RWPE2 (cell line): ENCODE measurements at regions not wholly inside any gene's neighbourhood (a gene's known extent, or its start where the extent isn't known, plus 50 kb on each side); places are given as distances from the start of the nearest gene placed in this dataset.
"Not testable (repeated sequence)": the region's sequence is repeated elsewhere in the genome, so short reads cannot be mapped to it uniquely, and the experiment has no call there.

ENCODE experiments used
- ATAC-seq: fragments of 200-7000 bp; cut with Tn5 transposase; 3 replicates; pipeline ENCODE4 v1.9.1; 2021; ENCODE audit warnings: low read depth
- DNase-seq: peaks from one replicate; pipeline ENCODE4 v3.0.0-alpha.2; 2020; ENCODE audit warnings: low spot score
- H3K27ac ChIP-seq: fragments of 450-650 bp; 2 replicates; pipeline ENCODE4 v1.5.1; 2017; ENCODE audit warnings: mild to moderate bottlenecking; ENCODE audit not compliant: poor library complexity, severe bottlenecking
- H3K27me3 ChIP-seq: fragments of 250-450 bp; sonication (Bioruptor Pico); 2 replicates; pipeline ENCODE4 v1.5.1; 2021; ENCODE audit warnings: mild to moderate bottlenecking, moderate library complexity; ENCODE audit not compliant: insufficient read depth, poor library complexity, severe bottlenecking
- H3K36me3 ChIP-seq: fragments of 250-450 bp; sonication (Bioruptor Pico); 2 replicates; pipeline ENCODE4 v1.5.1; 2020; ENCODE audit warnings: low read depth, mild to moderate bottlenecking, moderate library complexity
- H3K4me1 ChIP-seq: fragments of 250-450 bp; sonication (Bioruptor Pico); 2 replicates; pipeline ENCODE4 v1.5.1; 2021; ENCODE audit warnings: mild to moderate bottlenecking, moderate library complexity; ENCODE audit not compliant: insufficient read depth, poor library complexity, severe bottlenecking
- H3K4me3 ChIP-seq: fragments of 250-450 bp; sonication (Bioruptor Pico); 2 replicates; pipeline ENCODE4 v1.5.1; 2021; ENCODE audit warnings: mild to moderate bottlenecking, moderate library complexity; ENCODE audit not compliant: severe bottlenecking
- H3K9me3 ChIP-seq: fragments of 250-450 bp; sonication (Bioruptor Pico); 2 replicates; pipeline ENCODE4 v1.5.1; 2021; ENCODE audit warnings: mild to moderate bottlenecking, moderate library complexity; ENCODE audit not compliant: severe bottlenecking
- CTCF ChIP-seq: fragments of 450-650 bp; IDR thresholded peaks from one replicate; pipeline ENCODE4 v1.5.1; 2017; ENCODE audit warnings: mild to moderate bottlenecking, moderate library complexity; ENCODE audit not compliant: poor library complexity, severe bottlenecking

DNA sequence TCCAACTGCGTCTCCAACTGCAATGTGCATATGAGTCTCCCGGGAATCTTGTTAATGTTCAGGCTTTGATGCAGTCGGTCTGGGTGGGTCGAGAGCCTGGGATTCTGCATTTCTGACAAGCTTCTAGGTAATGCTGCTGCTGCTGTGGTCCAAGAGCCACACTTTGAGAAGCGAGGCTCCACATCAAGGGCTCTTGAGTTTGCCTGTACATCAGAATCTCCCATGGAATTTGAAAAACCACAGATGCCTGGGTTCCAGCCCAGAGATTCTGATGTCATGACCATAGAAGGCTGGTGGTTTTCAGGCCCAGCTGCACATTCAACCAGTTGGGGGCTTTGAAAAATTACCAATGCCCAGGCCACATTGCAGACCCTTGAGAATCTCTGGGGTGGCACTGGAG, 93.9 kb upstream of the TARDBP start:
- H3K27me3 ChIP-seq: no peaks in the 10 kb centered on the region
- peaks cover 7% of the 10 kb centered on the region for H3K4me1 ChIP-seq
- no peak overlapping the region for H3K27ac ChIP-seq
- DNase-seq (no peak), ATAC-seq (no peak)
- no peaks in the 10 kb centered on the region for H3K36me3 ChIP-seq
- TF ChIP-seq CTCF: no peak
- no peaks in the 10 kb centered on the region for H3K9me3 ChIP-seq
- H3K4me3 ChIP-seq: no peak overlapping the region

DNA sequence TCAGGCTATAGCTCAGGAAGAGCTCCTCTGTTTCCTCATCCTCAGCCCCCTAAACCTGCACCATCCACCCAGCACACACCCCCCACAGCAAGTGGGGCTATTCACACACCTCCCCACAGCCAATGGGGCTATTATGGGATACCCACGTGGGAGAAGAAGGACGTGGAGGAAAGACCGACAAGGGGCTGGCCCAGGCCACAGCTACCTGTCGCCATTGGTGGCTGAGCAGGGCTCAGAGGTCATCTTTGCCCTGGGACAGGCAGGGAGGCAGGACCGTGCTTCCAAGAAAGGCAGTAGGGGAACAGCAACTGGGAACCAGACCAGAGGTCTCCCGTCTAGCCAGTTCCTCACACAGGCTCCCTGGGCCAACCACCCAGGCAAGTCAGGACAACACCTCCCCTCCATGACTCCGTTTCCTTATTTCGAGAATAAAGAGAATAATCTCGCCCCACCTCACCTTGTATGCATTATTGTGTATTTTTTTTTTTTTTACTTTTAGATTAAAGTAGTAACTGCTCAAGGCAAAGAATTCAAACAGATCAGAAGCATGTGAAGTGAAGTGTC, 92.3 kb upstream of the TARDBP start:
- H3K36me3 ChIP-seq: no peaks in the 10 kb centered on the region
- no peak overlapping the region for H3K27ac ChIP-seq
- TF ChIP-seq CTCF: no peak
- ATAC-seq: no peak
- no peak for DNase-seq
- H3K4me1 ChIP-seq: peaks cover 7% of the 10 kb centered on the region
- no peak overlapping the region for H3K4me3 ChIP-seq
- H3K9me3 ChIP-seq: no peaks in the 10 kb centered on the region
- H3K27me3 ChIP-seq: no peaks in the 10 kb centered on the region

DNA sequence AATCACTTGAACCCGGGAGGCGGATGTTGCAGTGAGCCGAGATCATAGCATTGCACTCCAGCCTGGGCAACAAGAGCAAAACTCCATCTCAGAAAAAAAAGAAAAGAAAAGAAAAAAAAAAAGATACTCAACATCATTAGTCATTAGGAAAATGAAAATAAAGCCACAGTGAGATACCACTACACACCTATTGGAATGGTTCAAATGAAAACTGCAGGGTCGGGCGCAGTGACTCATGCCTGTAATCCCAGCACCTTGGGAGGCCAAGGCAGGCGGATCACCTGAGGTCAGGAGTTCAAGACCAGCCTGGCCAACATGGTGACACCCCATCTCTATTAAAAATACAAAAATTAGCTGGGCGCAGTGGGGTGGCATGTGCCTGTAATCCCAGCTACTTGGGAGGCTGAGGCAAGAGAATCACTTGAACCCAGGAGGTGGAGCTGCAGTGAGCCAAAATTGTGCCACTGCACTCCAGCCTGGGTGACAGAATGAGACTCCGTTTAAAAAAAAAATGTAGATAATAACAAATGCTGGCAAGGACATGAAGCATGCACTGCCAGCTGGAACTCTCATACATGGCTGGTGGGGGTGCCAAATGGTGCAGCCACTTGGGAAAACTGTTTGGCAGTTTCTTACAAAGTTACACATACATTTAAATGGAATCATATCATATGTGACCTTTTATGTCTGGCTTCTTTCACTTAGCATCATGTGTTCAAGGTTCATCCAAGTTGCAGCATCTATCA, 90.0 kb upstream of the TARDBP start:
- not testable (repeated sequence) for ATAC-seq, H3K9me3 ChIP-seq, H3K27ac ChIP-seq, H3K27me3 ChIP-seq, H3K36me3 ChIP-seq, H3K4me1 ChIP-seq, DNase-seq, H3K4me3 ChIP-seq

- no peak for ATAC-seq
- no peak overlapping the region for H3K27ac ChIP-seq
- H3K4me1 ChIP-seq: peaks cover 7% of the 10 kb centered on the region
- no peak for DNase-seq
- peaks cover 6% of the 10 kb centered on the region for H3K9me3 ChIP-seq
- no peaks in the 10 kb centered on the region for H3K27me3 ChIP-seq
- H3K4me3 ChIP-seq: no peak overlapping the region
- no peak for TF ChIP-seq CTCF
- H3K36me3 ChIP-seq: no peaks in the 10 kb centered on the region
These were observed 88.4 kb upstream of the TARDBP start for GRCh38 chr1:10924030-10924429.

GRCh38 chr1:10928654-10929053, 83.8 kb upstream of the TARDBP start:
- peaks cover 6% of the 10 kb centered on the region for H3K9me3 ChIP-seq
- no peak overlapping the region for H3K4me3 ChIP-seq
- no peak for TF ChIP-seq CTCF
- no peaks in the 10 kb centered on the region for H3K4me1 ChIP-seq
- H3K36me3 ChIP-seq: no peaks in the 10 kb centered on the region
- DNase-seq: no peak
- no peak for ATAC-seq
- H3K27ac ChIP-seq: no peak overlapping the region
- H3K27me3 ChIP-seq: no peaks in the 10 kb centered on the region
